OCI-LY7 (cell line): ENCODE measurements at regions not wholly inside any gene's neighbourhood (a gene's known extent, or its start where the extent isn't known, plus 50 kb on each side); places are given as distances from the start of the nearest gene placed in this dataset.
A peak's percentile ranks its signal among the peaks of the same experiment; 100 is the strongest.

ENCODE experiments used
- BruUV-seq: library from RNA; stranded (reverse); fragments of 400-500 nt; replicated peaks from 2 replicates; lab custom pipeline; 2021; lab: Mats Ljungman, UMichigan
- CTCF ChIA-PET: fragments of 300-600 bp; sonication (Branson Sonifier 250); formaldehyde crosslinking; loops from one replicate; lab custom pipeline; 2022; ENCODE audit warnings: antibody characterized with exemption; ENCODE audit not compliant: unreplicated experiment; lab: Charles Lee
- POLR2A ChIA-PET: fragments of 300-600 bp; sonication (Branson Sonifier 250); formaldehyde crosslinking; loops from one replicate; lab custom pipeline; 2022; ENCODE audit warnings: antibody characterized with exemption; lab: Charles Lee
- DNase-seq: peaks from one replicate; pipeline ENCODE4 v3.0.0-alpha.2; 2015; ENCODE audit warnings: low spot score
- H2AFZ ChIP-seq: fragments of 200-600 bp; sonication (generic), shearing (Covaris generic); 2 replicates; pipeline ENCODE4 v1.6.1; 2014; ENCODE audit warnings: mild to moderate bottlenecking, antibody characterized with exemption, low read length, moderate library complexity
- H3K27ac ChIP-seq: fragments of 200-600 bp; sonication (generic); 2 replicates; pipeline ENCODE4 v1.5.1; 2014; ENCODE audit warnings: mixed run types, low read depth, mild to moderate bottlenecking, moderate library complexity, low read length, inconsistent platforms; ENCODE audit not compliant: poor library complexity, severe bottlenecking
- H3K36me3 ChIP-seq: fragments of 200-600 bp; sonication (generic); 2 replicates; pipeline ENCODE4 v1.6.1; 2014; ENCODE audit warnings: mild to moderate bottlenecking, antibody characterized with exemption, low read length, moderate library complexity, mixed read lengths; ENCODE audit not compliant: insufficient read depth
- H3K4me1 ChIP-seq: fragments of 200-600 bp; sonication (generic); 2 replicates; pipeline ENCODE4 v1.5.1; 2014; ENCODE audit warnings: mild to moderate bottlenecking, low read length; ENCODE audit not compliant: insufficient read depth, poor library complexity, severe bottlenecking
- H3K4me2 ChIP-seq: fragments of 200-600 bp; sonication (generic); 2 replicates; pipeline ENCODE4 v1.6.1; 2014; ENCODE audit warnings: mild to moderate bottlenecking, low read length
- H3K4me3 ChIP-seq: fragments of 200-600 bp; sonication (generic); 2 replicates; pipeline ENCODE4 v1.5.1; 2014; ENCODE audit warnings: mild to moderate bottlenecking, low read depth, low read length; ENCODE audit not compliant: poor library complexity, severe bottlenecking
- H3K79me2 ChIP-seq: fragments of 200-600 bp; sonication (generic); 2 replicates; pipeline ENCODE4 v1.6.1; 2016; ENCODE audit warnings: low read depth, mild to moderate bottlenecking, low read length, moderate library complexity, mixed read lengths; ENCODE audit not compliant: insufficient read depth
- H3K9me2 ChIP-seq: fragments of 200-600 bp; sonication (generic); 2 replicates; pipeline ENCODE4 v1.6.1; 2016; ENCODE audit warnings: mild to moderate bottlenecking, low read length, mixed read lengths; ENCODE audit not compliant: insufficient read depth
- H3K9me3 ChIP-seq: fragments of 200-600 bp; sonication (generic); 2 replicates; pipeline ENCODE4 v1.6.1; 2014; ENCODE audit warnings: mild to moderate bottlenecking, mixed run types, low read length, mixed read lengths
- H4K20me1 ChIP-seq: fragments of 200-600 bp; sonication (generic); 2 replicates; pipeline ENCODE4 v1.6.1; 2014; ENCODE audit warnings: mild to moderate bottlenecking, antibody characterized with exemption, low read length, moderate library complexity, mixed read lengths; ENCODE audit not compliant: insufficient read depth
- CTCF ChIP-seq: fragments of 200-600 bp; sonication (generic); conservative IDR thresholded peaks from 2 replicates; pipeline ENCODE4 v1.5.1; 2014; ENCODE audit warnings: mild to moderate bottlenecking, antibody characterized with exemption, low read length, moderate library complexity, mixed read lengths
- EZH2phosphoT487 ChIP-seq: fragments of 200-600 bp; sonication (generic); IDR thresholded peaks from 2 replicates; pipeline ENCODE4 v1.6.1; 2018; ENCODE audit warnings: low read depth, borderline replicate concordance, mild to moderate bottlenecking, mixed run types, antibody characterized with exemption, low read length, moderate library complexity, mixed read lengths
- intact Hi-C: fragments of 100-400 bp; cut with micrococcal nuclease; formaldehyde crosslinking; loops from one replicate; pipeline ENCODE4 v1.10.0; 2022; ENCODE audit not compliant: unreplicated experiment

GRCh38 chr2:171241771-171242170, 81.1 kb upstream of the TLK1 start:
- TF ChIP-seq EZH2phosphoT487 (no peak), CTCF (no peak)
- H4K20me1 ChIP-seq: no peaks in the 10 kb centered on the region
- no peak overlapping the region for H2AFZ ChIP-seq
- H3K4me3 ChIP-seq: no peak overlapping the region
- DNase-seq: no peak
- BruUV-seq: no TSS peak
- no peak overlapping the region for H3K4me2 ChIP-seq
- H3K27ac ChIP-seq: no peak overlapping the region
- POLR2A ChIA-PET: no interaction called here
- peaks cover 17% of the 10 kb centered on the region; the same call in 1 of the 2 replicates for H3K9me3 ChIP-seq
- intact Hi-C loops: no loop called here
- no peaks in the 10 kb centered on the region for H3K9me2 ChIP-seq
- H3K36me3 ChIP-seq: no peaks in the 10 kb centered on the region; the same call in 1 of the 2 replicates
- no peaks in the 10 kb centered on the region for H3K4me1 ChIP-seq
- no peaks in the 10 kb centered on the region for H3K79me2 ChIP-seq
- CTCF ChIA-PET: no interaction called here

GRCh38 chr2:171238946-171239345, 78.3 kb upstream of the TLK1 start:
- Histone ChIP-seq H3K4me3 (no peak overlapping the region), H3K36me3 (no peaks in the 10 kb centered on the region), H2AFZ (no peak overlapping the region), H3K9me3 (no peaks in the 10 kb centered on the region), H3K27ac (no peak overlapping the region), H3K9me2 (no peaks in the 10 kb centered on the region), H4K20me1 (no peaks in the 10 kb centered on the region), H3K4me1 (no peaks in the 10 kb centered on the region), H3K79me2 (no peaks in the 10 kb centered on the region), H3K4me2 (no peak overlapping the region)
- DNase-seq: no peak
- intact Hi-C loops: no loop called here
- no TSS peak for BruUV-seq
- CTCF ChIA-PET: no interaction called here
- POLR2A ChIA-PET: interaction anchor here (0.8 kb wide), 1 partner anchor 147 kb away, joined by 3 read pairs; no protein-coding TSS in a partner anchor
- no peak for TF ChIP-seq EZH2phosphoT487
- no peak for TF ChIP-seq CTCF

- H3K27ac ChIP-seq: no peak overlapping the region
- DNase-seq: no peak
- no peaks in the 10 kb centered on the region for H3K9me3 ChIP-seq
- no TSS peak for BruUV-seq
- H3K4me1 ChIP-seq: no peaks in the 10 kb centered on the region
- H3K9me2 ChIP-seq: no peaks in the 10 kb centered on the region
- H3K79me2 ChIP-seq: no peaks in the 10 kb centered on the region
- no peaks in the 10 kb centered on the region for H4K20me1 ChIP-seq
- H3K4me2 ChIP-seq: no peak overlapping the region
- peak overlapping the region; percentile 26; the same call in 1 of the 2 replicates for H2AFZ ChIP-seq
- intact Hi-C loops: no loop called here
- H3K4me3 ChIP-seq: no peak overlapping the region
- CTCF ChIA-PET: no interaction called here
- POLR2A ChIA-PET: interaction anchor here (0.6 kb wide), 1 partner anchor 85 kb away, joined by 6 read pairs; no protein-coding TSS in a partner anchor
- no peaks in the 10 kb centered on the region for H3K36me3 ChIP-seq
- TF ChIP-seq CTCF (no peak), EZH2phosphoT487 (no peak)
These were observed 77.2 kb upstream of the TLK1 start for GRCh38 chr2:171237751-171238505.
